Astrocyte of the spinal cord (primary cell): ENCODE measurements at regions not wholly inside any gene's neighbourhood (a gene's known extent, or its start where the extent isn't known, plus 50 kb on each side); places are given as distances from the start of the nearest gene placed in this dataset.
"Not testable (repeated sequence)": the region's sequence is repeated elsewhere in the genome, so short reads cannot be mapped to it uniquely, and the experiment has no call there.

Experiments
- DNase-seq: peaks from one replicate; pipeline ENCODE4 v3.0.0; 2011; ENCODE audit warnings: low read depth, low spot score
- H3K4me3 ChIP-seq: 2 replicates; pipeline ENCODE4 v1.5.1; 2011; ENCODE audit warnings: low read depth, mild to moderate bottlenecking, low read length, moderate library complexity
- in situ Hi-C: cut with HindIII; loops from 2 replicates; pipeline ENCODE4 v1.10.0; 2017; ENCODE audit warnings: low sequenced_read_pairs
- TF ChIP-seq, protein P1 (sequence below): IDR thresholded peaks from 2 replicates; pipeline ENCODE4 v1.5.1; 2012; ENCODE audit warnings: low read depth, mild to moderate bottlenecking, low read length, inconsistent platforms

GRCh38 chr3:127495821-127496655 is 94.5 kb downstream of the TPRA1 start:
- no peak overlapping the region for H3K4me3 ChIP-seq
- in situ Hi-C loops, result no loop called here
- DNase-seq, result no peak
- TF ChIP-seq, protein P1, sequence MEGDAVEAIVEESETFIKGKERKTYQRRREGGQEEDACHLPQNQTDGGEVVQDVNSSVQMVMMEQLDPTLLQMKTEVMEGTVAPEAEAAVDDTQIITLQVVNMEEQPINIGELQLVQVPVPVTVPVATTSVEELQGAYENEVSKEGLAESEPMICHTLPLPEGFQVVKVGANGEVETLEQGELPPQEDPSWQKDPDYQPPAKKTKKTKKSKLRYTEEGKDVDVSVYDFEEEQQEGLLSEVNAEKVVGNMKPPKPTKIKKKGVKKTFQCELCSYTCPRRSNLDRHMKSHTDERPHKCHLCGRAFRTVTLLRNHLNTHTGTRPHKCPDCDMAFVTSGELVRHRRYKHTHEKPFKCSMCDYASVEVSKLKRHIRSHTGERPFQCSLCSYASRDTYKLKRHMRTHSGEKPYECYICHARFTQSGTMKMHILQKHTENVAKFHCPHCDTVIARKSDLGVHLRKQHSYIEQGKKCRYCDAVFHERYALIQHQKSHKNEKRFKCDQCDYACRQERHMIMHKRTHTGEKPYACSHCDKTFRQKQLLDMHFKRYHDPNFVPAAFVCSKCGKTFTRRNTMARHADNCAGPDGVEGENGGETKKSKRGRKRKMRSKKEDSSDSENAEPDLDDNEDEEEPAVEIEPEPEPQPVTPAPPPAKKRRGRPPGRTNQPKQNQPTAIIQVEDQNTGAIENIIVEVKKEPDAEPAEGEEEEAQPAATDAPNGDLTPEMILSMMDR, result no peak

- in situ Hi-C loops, result no loop called here
- TF ChIP-seq, protein P1, result no peak
- H3K4me3 ChIP-seq, result no peak overlapping the region
- no peak for DNase-seq
These were observed 96.4 kb downstream of the TPRA1 start for GRCh38 chr3:127493924-127494646.

DNA sequence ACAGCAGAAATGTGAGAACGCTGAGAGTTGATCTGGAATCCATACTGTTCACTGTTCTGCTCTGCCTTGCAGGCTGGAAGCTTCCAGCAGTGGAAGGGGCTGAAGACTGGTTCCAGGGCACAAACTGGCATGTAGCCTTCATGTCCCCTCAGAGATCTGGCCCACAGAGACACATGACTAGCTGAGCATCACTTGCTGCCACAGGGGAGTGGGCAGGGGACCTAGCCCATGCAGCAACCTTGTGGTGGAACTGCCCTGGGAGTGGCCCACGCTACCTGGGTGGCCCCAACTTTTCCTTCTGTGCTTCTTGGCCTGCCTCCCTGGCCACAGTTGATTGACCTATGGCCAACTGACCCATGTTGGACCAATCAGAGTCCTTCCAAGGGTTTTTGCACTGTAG is 98.1 kb downstream of the TPRA1 start:
- H3K4me3 ChIP-seq, result no peak overlapping the region
- in situ Hi-C loops, result no loop called here
- TF ChIP-seq, protein P1, result no peak
- no peak for DNase-seq

DNA sequence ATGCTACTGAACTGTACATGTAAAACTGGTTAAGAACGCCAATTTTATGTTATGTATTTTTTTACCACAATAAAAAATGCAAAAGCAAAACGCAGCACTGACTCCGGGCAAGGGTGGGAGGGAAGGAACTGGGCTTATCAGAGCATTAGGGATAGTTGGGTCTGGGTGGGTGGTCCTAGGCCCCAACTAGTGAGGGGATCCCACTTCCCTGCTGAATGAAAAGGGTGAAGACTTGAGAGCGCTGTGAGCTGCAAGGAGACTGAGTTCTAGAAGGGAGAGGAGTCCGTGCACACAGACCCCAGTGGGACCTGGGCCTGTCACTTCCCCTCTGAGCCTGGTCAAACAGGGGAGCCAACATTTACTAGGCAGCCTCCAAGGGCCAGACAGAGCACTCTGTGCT is 98.6 kb downstream of the TPRA1 start:
- no peak for DNase-seq
- in situ Hi-C loops, result no loop called here

GRCh38 chr3:127491323-127491722 is 99.2 kb downstream of the TPRA1 start:
- no peak for DNase-seq
- in situ Hi-C loops, result no loop called here
- TF ChIP-seq, protein P1, result no peak
- no peak overlapping the region for H3K4me3 ChIP-seq

More for the DNA sequence above, 98.6 kb downstream of the TPRA1 start:
- TF ChIP-seq, protein P1, result no peak
- no peak overlapping the region for H3K4me3 ChIP-seq

DNA sequence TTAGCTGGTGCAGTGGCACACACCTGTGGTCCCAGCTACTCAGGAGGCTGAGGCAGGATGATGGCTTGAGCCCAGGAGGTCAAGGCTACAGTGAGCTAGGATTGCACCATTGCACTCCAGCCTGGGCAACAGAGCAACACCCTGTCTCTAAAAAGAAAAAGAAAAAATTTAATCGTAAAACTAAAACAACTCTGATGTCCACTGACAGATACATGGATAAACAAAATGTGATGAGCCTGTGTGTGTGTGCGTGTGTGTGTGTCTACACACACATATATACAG is 99.6 kb downstream of the TPRA1 start:
- in situ Hi-C loops, DNase-seq, H3K4me3 ChIP-seq: not testable (repeated sequence)
